Lower leg skin (tissue), 4 donors: ENCODE measurements at regions not wholly inside any gene's neighbourhood (a gene's known extent, or its start where the extent isn't known, plus 50 kb on each side); places are given as distances from the start of the nearest gene placed in this dataset.

ENCODE experiments used
- DNase-seq, 2 donors: peaks; one replicate each; pipeline ENCODE4 v3.0.0-alpha.2; 2019; ENCODE audit warnings: low spot score in 2 of 2
- H3K4me3 ChIP-seq: fragments of 200-600 bp; sonication (generic); 2 replicates; pipeline ENCODE4 v1.5.1; 2017; ENCODE audit warnings: mild to moderate bottlenecking, low read depth; ENCODE audit not compliant: poor library complexity, severe bottlenecking
- POLR2A ChIP-seq, 2 donors: fragments of 450-650 bp; IDR thresholded peaks; one replicate each; pipeline ENCODE4 v1.6.1; 2016 to 2017; ENCODE audit warnings: antibody characterized with exemption in 2 of 2, mild to moderate bottlenecking in 1 of 2, moderate library complexity in 1 of 2
- WGBS, 2 donors: methylation state at CpG; one replicate each; pipeline ENCODE4 v1.1.5; 2018; 5-methylcytosine and 5-hydroxymethylcytosine counted together
- intact Hi-C: fragments of 100-400 bp; cut with DNase I; formaldehyde crosslinking; loops from one replicate; pipeline ENCODE4 v1.15.0; 2023; ENCODE audit warnings: low total_unique reads
- TF ChIP-seq, protein P1 (sequence below), 3 donors: fragments of 450-650 bp; IDR thresholded peaks; one replicate each; pipeline ENCODE4 v1.5.1; 2016; ENCODE audit warnings: antibody characterized with exemption in 3 of 3, mild to moderate bottlenecking in 3 of 3, moderate library complexity in 2 of 3

GRCh38 chr11:35879361-35879760, 64.5 kb upstream of the LDLRAD3 start:
- no peak overlapping the region for H3K4me3 ChIP-seq
- no peak for DNase-seq
- WGBS, 2 donors: 61 to 78% methylated on average over 3 of the region's 3 CpGs
- intact Hi-C loops: no loop called here
- TF ChIP-seq POLR2A (IDR thresholded peaks at IDR 0.05): no peak
- TF ChIP-seq, protein P1, sequence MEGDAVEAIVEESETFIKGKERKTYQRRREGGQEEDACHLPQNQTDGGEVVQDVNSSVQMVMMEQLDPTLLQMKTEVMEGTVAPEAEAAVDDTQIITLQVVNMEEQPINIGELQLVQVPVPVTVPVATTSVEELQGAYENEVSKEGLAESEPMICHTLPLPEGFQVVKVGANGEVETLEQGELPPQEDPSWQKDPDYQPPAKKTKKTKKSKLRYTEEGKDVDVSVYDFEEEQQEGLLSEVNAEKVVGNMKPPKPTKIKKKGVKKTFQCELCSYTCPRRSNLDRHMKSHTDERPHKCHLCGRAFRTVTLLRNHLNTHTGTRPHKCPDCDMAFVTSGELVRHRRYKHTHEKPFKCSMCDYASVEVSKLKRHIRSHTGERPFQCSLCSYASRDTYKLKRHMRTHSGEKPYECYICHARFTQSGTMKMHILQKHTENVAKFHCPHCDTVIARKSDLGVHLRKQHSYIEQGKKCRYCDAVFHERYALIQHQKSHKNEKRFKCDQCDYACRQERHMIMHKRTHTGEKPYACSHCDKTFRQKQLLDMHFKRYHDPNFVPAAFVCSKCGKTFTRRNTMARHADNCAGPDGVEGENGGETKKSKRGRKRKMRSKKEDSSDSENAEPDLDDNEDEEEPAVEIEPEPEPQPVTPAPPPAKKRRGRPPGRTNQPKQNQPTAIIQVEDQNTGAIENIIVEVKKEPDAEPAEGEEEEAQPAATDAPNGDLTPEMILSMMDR (IDR thresholded peaks at IDR 0.05): no peak

- intact Hi-C loops: no loop called here
- H3K4me3 ChIP-seq: no peak overlapping the region
- TF ChIP-seq, protein P1 (IDR thresholded peaks at IDR 0.05): no peak
- DNase-seq: no peak
- WGBS, 2 donors: 64 to 65% methylated on average over 2 of the region's 2 CpGs
Measured at GRCh38 chr11:35886759-35887158, 57.1 kb upstream of the LDLRAD3 start.

- no peak overlapping the region for H3K4me3 ChIP-seq
- intact Hi-C loops: no loop called here
- no peak for TF ChIP-seq POLR2A (IDR thresholded peaks at IDR 0.05)
- TF ChIP-seq, protein P1 (IDR thresholded peaks at IDR 0.05): no peak
- DNase-seq: no peak
- WGBS, 2 donors: 65 to 67% methylated on average over 3 of the region's 3 CpGs
Measured at GRCh38 chr11:35887737-35888136, 56.1 kb upstream of the LDLRAD3 start.

GRCh38 chr11:35888961-35889360, 54.9 kb upstream of the LDLRAD3 start:
- no peak for DNase-seq
- intact Hi-C loops: no loop called here

GRCh38 chr11:35891096-35891495, 52.8 kb upstream of the LDLRAD3 start:
- DNase-seq: no peak
- TF ChIP-seq POLR2A (IDR thresholded peaks at IDR 0.05): no peak
- TF ChIP-seq, protein P1 (IDR thresholded peaks at IDR 0.05): no peak
- 52 to 100% methylated on average over 1 of the region's 1 CpG for WGBS, 2 donors
- intact Hi-C loops: no loop called here
- no peak overlapping the region for H3K4me3 ChIP-seq

More at GRCh38 chr11:35888961-35889360, 54.9 kb upstream of the LDLRAD3 start:
- WGBS, 2 donors: 71 to 81% methylated on average over 3 of the region's 3 CpGs
- no peak overlapping the region for H3K4me3 ChIP-seq
- TF ChIP-seq, protein P1 (IDR thresholded peaks at IDR 0.05): no peak
- no peak for TF ChIP-seq POLR2A (IDR thresholded peaks at IDR 0.05)

- 92 to 95% methylated on average over 3 of the region's 3 CpGs for WGBS, 2 donors
- no peak for TF ChIP-seq POLR2A (IDR thresholded peaks at IDR 0.05)
- TF ChIP-seq, protein P1 (IDR thresholded peaks at IDR 0.05): no peak
- no peak for DNase-seq
- intact Hi-C loops: no loop called here
- no peak overlapping the region for H3K4me3 ChIP-seq
Measured at GRCh38 chr11:35892166-35892565, 51.7 kb upstream of the LDLRAD3 start.
